GM18909 (cell line): ENCODE measurements at regions not wholly inside any gene's neighbourhood (a gene's known extent, or its start where the extent isn't known, plus 50 kb on each side); places are given as distances from the start of the nearest gene placed in this dataset.
"Not testable (repeated sequence)": the region's sequence is repeated elsewhere in the genome, so short reads cannot be mapped to it uniquely, and the experiment has no call there.

Experiments used
- ATAC-seq: cut with Tn5 transposase; IDR thresholded peaks from one replicate; pipeline ENCODE4 v1.9.1; 2021; ENCODE audit warnings: mild to moderate bottlenecking; ENCODE audit not compliant: unreplicated experiment, poor library complexity

DNA sequence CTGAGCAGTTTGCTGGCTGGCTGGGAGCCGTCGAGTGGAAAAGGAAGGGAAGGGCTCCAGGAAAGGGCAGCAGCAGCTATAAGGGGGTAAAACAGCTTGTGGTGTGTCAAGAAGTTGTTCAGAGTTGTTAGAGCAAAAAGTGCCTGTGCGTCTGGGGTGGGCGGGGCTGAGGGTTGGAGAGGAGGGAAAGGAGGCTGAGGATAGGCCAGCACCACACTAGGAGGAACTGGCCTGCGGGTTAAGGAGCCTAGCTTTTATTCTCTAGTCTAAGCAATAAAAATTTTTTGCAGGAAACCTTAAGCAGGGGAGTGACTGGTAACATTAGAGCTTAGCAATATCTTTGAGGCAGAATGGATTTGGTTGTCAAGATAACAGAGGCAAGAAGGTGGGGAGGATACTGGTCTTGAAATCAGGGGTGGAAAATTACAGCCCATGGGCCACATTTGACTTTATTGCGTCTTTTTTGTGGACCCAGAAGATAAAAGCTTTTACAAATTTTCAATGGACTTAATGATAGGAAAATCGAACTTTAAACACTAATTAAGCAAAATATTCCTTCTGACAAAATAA, 134.5 kb upstream of the AADACL2 start:
- no peak for ATAC-seq

DNA sequence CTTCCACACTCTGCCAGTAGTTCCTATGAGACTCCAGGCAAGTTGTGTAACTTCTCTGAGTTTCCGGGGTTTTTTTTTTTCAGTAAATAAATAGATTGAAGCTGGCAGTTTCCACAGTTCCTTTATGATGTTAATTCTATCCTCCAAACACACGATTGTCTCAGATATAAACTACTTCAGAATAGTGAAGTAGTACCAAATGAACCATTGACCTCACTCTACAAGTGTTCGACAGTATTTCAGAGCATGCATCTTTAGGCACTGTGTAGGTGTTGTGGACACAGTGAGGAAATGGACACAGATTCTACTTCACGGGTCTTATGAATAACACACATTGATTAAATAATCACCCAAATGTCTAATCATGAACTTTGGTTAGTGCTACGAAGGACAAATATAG, 136.1 kb upstream of the IGSF10 start:
- ATAC-seq: no peak

DNA sequence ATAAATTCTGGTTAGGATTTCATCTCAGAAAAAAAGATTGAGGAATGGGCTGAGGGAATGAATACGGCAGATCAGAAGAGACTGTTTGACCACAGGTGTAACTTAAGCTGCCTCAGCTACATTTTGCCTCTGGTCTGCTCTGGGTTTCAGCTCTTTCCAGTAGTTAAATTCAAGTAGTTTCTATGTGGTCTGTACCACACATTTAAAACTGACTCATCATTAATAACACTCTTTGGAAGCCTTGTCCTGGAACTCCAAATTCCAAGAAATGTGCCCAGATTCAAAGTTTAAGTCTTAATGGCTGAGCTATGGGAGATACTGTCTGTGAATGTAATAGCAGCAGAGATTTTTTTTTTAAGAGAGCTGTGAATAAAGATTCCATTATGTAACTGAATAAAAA, 133.1 kb upstream of the IGSF10 start:
- no peak for ATAC-seq

DNA sequence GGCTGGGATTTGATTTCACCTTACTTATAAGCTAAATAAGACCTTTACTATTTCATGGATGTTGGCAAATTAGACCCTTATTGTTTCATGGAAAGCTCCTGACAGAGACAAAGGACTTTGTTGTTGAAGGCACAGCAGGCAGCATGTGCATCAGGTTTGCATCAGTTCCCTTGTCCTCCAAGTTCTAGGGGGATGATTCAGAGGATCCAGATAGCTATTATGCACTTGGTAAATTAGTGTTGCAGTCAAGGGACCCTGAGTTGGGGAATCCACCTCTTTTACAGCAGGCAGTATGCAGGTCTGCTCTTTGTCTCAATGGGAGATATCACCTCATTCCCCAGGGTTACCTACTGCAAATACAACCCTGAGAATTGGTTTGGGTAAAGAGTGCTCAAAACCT, 131.4 kb upstream of the IGSF10 start:
- ATAC-seq: no peak

DNA sequence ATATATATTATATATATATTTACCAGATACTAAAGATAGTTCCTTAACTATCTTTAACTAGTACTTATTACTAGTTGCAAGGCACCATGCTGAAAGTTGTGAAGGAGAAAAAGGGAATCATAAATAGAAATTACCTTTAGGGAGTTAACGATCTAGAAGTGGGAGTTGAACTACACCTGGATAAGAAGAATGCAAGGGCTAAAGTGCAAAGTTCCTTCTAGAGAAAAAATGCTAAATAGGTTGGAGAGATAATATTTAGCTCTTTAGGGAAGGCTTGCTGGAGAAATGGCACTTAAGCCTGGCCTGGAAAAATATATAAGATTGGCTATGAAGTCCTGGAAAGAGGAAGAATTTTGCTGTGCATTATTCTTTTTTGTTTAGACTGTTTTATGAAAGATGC, 130.6 kb upstream of the IGSF10 start:
- ATAC-seq: no peak

DNA sequence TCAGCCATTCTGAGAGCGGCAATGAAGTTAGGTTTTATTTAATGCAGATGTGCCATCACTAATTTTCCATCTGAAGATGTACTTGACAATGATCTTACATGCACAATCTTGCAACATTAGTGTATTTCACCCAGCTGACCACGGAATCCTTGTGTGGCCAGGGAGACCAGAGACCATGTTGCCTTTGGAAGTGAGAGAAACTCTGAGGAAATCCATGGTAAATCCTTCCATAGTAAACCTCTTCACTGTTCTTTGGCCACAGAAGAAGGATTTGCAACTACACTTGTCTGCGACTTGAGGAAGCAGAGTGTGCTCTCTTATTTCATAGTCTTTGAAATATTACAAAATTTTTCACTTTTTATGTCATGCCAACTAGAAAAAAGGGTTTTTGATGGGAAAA, 128.4 kb upstream of the IGSF10 start:
- no peak for ATAC-seq

DNA sequence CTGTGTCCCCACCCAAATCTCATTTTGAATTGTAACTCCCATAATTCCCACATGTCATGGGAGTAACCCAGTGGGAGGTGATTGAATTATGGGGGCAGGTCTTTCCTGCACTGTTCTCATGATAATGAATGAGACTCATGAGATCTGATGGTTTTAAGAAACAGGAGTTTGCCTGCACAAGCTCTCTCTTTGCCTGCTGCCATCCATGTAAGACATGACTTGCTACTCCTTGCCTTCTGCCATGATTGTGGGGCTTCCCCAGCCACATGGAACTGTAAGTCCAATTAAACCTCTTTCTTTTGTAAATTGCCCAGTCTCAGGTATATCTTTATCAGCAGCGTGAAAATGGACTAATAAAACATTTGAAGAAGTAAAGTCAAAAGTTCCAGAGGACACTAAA, 126.8 kb upstream of the IGSF10 start:
- ATAC-seq: not testable (repeated sequence)

DNA sequence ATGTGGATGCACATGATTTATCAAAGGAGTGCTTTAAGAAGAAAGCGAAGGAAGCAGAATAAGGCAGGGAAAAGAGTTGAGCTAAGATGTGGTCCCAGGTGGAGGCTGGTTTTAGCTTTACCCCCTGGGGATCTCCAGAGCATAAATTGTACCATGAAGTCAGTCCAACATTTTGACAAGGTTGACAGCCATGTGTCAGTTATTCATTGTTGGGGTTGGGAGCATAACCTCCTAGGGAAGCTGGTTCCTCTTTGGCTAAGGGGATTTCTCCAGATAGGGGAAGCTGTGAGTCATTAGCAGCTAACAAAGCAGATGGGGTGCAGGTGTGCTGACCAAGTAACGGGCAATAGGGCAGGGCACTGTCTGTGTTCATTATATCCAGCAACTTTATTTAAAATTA, 123.7 kb upstream of the IGSF10 start:
- ATAC-seq: peak; percentile 64

DNA sequence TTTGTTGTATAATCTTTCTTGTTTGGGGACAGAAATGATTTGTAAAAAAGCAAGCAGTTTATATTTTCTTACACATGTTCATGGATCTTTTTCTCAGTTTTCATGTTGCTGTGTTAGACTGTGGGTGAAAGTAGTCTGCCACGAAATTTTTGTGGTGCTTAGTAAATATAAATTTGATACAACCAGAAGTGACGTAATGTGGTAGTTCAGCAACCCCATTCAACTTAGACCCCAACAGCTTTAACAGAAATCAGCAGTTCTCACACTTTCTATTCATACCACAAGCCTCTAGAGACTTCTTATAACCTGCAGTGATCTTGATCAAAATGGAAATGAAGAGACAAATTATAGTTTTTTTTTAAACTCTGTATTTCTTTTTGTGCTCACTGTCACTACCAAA, 120.2 kb upstream of the IGSF10 start:
- ATAC-seq: no peak

DNA sequence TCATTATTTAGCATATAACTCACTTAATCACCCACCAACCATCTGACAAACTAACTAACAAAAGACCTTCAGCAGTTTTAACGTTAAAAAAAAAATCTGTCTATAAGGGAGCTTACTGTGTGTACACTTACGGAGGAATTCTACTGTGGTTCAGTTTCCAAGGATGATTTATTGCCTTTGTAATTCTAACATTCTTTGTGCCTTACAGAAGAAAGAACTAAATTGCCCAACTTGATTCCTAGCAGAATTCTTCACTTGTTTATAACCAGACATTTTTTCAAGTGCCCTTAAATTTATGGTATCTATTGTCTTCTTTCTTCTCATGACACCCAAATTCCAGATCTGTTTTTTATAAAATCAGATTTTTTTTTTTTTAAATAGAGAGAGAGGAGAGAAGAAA, 119.7 kb upstream of the IGSF10 start:
- ATAC-seq: no peak

DNA sequence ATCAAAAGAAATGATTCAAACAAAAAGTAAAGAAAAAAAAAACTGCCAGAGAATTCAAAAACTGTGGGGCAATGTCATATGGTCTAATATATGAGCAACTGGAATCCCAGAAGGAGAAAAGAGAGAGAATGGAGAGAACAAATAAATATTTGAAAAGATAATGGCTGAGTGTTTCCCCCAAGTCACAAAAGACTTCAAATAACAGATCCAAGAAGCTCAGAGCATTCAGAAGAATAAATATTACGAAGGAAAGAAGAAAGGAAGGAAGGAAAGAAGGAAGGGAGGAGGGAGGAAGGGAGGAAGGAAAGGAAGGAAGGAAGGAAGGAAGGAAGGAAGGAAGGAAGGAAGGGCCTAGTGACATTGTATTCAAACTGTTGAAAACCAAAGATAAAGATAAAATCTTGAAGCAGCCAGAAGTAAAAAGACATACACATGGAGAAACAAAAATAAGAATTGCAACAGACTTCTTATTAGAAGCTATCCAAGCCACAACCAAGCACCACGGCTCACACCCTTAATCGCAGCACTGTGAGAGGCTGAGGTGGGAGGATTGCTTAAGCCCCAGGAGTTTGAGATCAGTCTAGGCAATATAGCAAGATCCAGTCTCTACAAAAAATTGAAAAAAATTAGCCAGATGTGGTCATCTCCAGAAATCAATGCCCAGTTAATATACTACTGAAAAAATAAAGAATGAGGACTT, 118.9 kb upstream of the IGSF10 start:
- ATAC-seq: no peak

DNA sequence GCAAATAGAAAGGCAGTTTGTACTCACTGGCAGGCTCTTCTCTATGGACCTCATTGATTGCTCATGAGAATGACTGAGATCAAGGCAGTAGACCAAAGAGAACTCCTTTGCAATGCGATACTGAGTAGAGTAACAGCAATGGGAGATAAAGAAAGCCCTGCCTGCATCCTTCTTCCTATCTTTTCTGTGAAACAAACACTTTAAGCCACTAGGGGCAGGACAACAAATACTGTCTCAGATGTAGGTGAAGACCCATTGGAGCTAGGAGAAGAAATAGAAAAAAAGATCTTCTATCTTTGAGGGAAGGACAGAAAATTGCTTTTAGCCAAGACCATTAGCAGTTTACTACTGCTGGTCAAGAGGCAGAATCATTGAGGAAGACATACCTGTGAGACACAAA, 117.6 kb upstream of the IGSF10 start:
- ATAC-seq: no peak

DNA sequence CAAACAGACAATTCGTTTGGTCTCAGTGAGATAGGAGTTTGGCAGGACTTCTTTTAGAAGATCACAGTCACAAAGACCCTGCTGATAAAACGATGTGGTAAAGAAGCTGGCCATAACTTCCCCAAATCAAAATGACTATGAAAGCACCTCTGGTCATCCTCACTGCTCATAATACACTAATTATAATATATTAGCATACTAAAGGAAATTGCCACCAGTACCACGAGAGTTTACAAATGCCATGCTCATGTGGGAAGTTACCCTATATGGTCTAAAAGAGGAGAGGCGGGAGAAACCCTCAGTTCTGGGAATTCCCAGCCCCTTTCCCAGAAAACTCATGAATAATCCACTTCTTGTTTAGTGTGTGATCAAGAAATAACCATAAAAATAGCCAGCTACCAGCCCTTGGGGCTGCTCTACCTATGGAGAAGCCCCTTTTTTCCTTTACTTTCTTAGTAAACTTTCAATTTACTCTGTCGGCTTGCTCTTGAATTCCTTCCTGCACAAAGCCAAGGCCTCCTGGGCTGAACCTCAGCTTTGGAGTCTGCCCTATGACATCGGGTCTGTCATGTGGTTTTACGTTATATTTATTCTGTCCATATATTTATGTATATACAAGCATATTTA, 115.8 kb upstream of the IGSF10 start:
- no peak for ATAC-seq

DNA sequence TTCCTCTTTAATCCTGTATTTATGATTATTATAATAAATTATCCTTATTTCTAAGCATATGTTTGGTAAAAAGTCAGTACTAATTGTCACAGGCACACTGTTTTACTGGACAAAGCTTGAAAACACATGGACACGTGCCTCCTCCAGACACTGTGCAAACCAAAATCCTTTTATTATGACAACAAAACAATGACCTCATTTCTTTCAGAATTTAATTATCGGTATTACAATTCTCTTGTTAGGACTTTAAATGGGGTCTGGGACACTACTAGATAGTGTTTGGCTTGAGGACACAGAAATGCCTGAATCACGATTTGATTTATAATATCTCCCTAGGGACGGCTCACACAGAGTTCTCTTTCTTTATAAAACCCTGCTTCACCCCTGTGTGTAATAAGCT, 107.3 kb upstream of the IGSF10 start:
- ATAC-seq: no peak

DNA sequence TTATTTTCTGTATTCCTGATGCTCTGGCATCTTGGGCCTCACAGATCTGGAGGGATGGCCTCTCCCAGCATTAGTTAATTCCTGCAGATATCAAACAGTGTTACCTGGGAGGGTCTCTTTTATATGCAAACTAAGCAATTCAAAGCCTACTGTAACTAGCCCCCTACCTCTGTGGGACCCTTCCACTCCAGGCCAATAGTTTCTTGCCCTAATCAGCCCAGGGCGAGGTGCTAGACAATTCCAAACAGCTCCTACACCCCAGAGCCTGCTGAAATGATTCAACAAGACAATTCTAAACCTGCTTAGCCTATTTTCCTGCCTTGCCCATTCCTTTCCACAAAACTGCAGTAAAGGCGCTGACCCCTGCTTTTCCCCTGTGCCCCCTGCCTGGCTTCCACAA, 106.6 kb upstream of the IGSF10 start:
- no peak for ATAC-seq

DNA sequence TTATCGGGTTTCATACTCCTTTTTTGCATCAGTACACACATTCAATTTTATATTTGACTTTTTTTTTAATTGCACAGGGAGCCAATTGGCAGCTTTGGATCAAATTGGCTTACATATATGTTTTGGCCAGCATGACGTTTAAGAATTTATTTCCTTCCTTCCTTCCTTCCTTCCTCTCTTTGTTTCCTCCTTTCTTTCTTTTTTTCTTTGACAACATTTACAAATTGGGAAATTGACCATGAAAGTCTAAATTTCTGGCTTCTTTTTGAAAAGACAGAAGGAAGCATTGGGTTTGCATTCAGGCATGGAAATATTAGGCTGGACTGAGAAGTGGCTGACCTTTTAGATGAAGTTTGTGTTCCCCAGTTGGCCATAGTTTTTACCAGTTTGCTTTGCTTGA, 103.4 kb upstream of the IGSF10 start:
- ATAC-seq: no peak

DNA sequence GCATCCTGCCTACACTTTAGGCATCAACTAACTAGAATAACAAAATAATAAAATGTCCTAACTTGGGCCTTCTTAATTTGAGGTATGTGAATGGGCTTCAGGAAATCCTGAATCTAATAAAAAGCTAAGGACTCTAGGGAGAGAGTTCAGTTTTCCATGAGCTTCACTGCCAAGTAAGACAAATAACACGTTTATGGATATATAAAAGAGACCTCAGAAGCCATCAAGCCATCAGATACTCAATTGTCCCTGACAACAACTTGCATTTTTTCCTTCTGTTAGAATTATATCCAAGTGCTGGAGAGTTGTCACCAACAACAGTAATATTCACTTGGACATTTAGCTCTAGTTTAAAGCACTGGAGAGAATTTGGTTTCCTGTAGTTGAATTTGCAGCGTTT, 102.4 kb upstream of the IGSF10 start:
- ATAC-seq: no peak

DNA sequence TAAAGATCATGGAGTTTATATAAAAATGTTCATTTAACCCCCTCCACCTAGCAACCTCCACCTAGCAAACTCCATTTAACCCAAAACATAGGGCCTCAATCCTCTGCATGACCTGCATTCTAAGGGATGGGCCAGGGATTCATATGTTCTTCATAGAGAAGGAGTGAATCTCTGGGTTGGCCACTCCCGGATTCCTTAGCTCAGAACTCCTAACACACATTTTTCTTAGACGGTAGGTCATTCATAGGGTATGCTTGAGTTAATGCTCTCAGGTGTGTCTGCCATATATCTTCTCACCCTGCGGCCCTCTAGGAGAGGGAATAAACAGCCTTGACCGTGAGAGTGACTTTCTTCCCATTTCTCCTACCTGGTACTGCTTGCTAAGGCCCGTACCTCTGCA, 102.0 kb upstream of the IGSF10 start:
- no peak for ATAC-seq

DNA sequence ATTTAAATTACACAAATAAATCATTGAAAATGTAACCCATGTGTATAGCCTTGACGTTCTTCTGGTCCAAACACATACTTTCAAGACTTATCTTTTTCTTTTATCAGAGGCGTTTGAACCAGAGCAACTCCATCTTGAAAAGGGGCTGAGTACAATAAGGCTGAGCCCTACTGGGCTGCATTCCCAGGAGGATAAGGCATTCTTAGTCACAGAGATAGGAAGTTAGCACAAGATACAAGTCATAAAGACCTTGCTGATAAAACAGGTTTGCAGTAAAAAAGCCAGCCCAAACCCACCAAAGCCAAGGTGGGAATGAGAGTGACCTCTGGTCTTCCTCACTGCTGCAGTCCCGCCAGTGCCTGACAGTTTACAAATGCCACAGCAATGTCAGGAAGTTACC, 101.0 kb upstream of the IGSF10 start:
- ATAC-seq: no peak

DNA sequence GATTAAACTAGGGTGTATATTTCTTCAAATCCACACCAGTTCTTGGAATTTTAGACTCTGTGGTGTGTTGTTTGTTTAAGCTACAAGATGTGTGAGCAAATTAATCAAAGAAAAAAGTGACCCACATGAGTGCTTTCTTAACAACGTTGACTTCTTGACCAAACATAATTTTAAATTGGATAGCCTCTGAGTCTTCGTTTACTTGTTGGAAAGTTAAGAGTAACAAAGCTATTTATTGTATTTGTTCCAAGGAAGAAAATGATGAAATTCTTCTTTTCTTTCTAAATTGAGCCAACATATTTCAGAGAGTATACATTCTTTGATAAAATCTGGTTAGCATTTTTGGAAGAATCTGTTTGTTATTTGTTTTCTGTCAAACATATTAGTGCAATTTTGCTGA, 99.9 kb upstream of the IGSF10 start:
- no peak for ATAC-seq

DNA sequence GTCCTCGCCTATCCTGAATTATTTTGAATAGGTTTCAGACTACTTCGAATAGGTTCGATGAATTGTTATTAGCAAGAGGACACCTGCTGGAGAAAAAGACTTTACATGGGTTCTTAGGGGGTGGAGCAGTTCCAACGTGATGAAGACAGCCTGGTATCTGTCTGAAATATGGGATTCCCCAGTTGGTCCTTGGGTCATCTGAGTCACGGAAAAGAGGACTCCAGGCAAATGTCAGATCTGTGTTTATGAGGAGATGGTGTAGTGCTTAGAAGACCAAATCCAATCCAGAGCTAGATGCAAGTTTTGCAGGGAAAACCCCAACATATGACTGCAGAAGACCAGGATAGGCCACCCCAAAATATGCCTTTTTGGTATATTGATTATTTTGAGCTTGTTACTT, 98.9 kb upstream of the IGSF10 start:
- no peak for ATAC-seq

DNA sequence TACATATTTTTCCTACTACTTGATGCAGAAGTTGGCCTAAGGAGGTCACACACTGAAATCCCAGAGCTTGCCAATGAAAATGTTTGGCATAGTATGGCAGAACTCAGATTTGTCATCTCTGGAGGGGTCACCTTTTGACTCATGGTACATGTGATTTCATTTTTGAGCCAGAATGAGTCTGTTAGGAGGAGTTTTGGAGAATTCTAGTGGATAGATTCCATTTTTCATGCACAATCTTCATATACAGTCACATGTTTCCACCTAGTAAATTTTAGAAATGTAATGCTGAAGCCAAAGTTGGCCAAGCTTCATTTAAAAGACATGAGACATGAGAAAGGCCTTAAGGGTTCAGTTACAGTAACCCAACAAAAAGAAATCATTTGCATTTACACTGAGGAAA, 97.8 kb upstream of the IGSF10 start:
- no peak for ATAC-seq
